Left lung (tissue), 4 donors: ENCODE measurements at regions not wholly inside any gene's neighbourhood (a gene's known extent, or its start where the extent isn't known, plus 50 kb on each side); places are given as distances from the start of the nearest gene placed in this dataset.

ENCODE experiments used
- ATAC-seq: fragments of 200-7000 bp; cut with Tn5 transposase; one replicate; pipeline ENCODE4 v1.9.1; 2020; ENCODE audit warnings: moderate library complexity
- DNase-seq, 4 donors: peaks; one replicate each; pipeline ENCODE4 v3.0.0-alpha.2; 2013 to 2020
- H3K27ac ChIP-seq, 2 donors: fragments of 200-600 bp; sonication (generic) in 1 of 2; one replicate each; pipeline versions ENCODE4 v1.5.0 to v1.8.0; 2020 to 2021
- H3K27me3 ChIP-seq, 2 donors: fragments of 200-600 bp; sonication (generic) in 1 of 2; one replicate each; pipeline versions ENCODE4 v1.5.0 to v1.8.0; 2020 to 2021
- H3K36me3 ChIP-seq, 2 donors: fragments of 200-600 bp; sonication (generic) in 1 of 2; one replicate each; pipeline versions ENCODE4 v1.5.0 to v1.8.0; 2020 to 2021
- H3K4me1 ChIP-seq, 2 donors: fragments of 200-600 bp; one replicate each; pipeline ENCODE4 v1.8.0; 2021
- H3K4me3 ChIP-seq, 2 donors: fragments of 200-600 bp; sonication (generic) in 1 of 2; one replicate each; pipeline versions ENCODE4 v1.5.0 to v1.8.0; 2020 to 2021; ENCODE audit warnings: mild to moderate bottlenecking in 1 of 2
- H3K9me3 ChIP-seq, 2 donors: fragments of 200-600 bp; sonication (generic) in 1 of 2; one replicate each; pipeline versions ENCODE4 v1.5.0 to v1.8.0; 2020 to 2021
- CTCF ChIP-seq, 2 donors: fragments of 200-600 bp; sonication (generic) in 1 of 2; IDR thresholded peaks; one replicate each; pipeline versions ENCODE4 v1.5.0 to v1.8.0; 2021; ENCODE audit warnings: antibody characterized with exemption in 2 of 2
- intact Hi-C, 2 donors: fragments of 100-400 bp; cut with DNase I; formaldehyde crosslinking; loops; one replicate each; pipeline versions ENCODE4 v1.11.2 to v1.14.2; 2022
- donor health status: DM: no; HTN: yes; CAD: no.
- donor health status: DM: no; HTN: no; CAD: no.

- ATAC-seq (no peak), DNase-seq (peak in 1 of 4 donors; percentile 19)
- intact Hi-C loops = no loop called here
- no peaks in the 10 kb centered on the region for H3K27me3 ChIP-seq
- H3K4me3 ChIP-seq = no peak overlapping the region
- no peak overlapping the region for H3K27ac ChIP-seq
- H3K4me1 ChIP-seq = peaks cover 0 to 6% of the 10 kb centered on the region in 2 donors
- no peaks in the 10 kb centered on the region for H3K9me3 ChIP-seq
- TF ChIP-seq CTCF (IDR thresholded peaks at IDR 0.05) = no peak
- no peaks in the 10 kb centered on the region for H3K36me3 ChIP-seq
Measured at GRCh38 chr3:195012100-195012499, 258.9 kb downstream of the XXYLT1 start.

GRCh38 chr3:195012571-195012970 is 258.4 kb downstream of the XXYLT1 start:
- ATAC-seq (no peak), DNase-seq (no peak)
- H3K27me3 ChIP-seq = no peaks in the 10 kb centered on the region
- no peak for TF ChIP-seq CTCF (IDR thresholded peaks at IDR 0.05)
- no peak overlapping the region for H3K27ac ChIP-seq
- H3K9me3 ChIP-seq = no peaks in the 10 kb centered on the region
- peaks cover 0 to 4% of the 10 kb centered on the region in 2 donors for H3K4me1 ChIP-seq
- no peaks in the 10 kb centered on the region for H3K36me3 ChIP-seq
- no peak overlapping the region for H3K4me3 ChIP-seq
- intact Hi-C loops = no loop called here

- no peak overlapping the region for H3K27ac ChIP-seq
- DNase-seq = no peak
- TF ChIP-seq CTCF (IDR thresholded peaks at IDR 0.05) = no peak
- H3K9me3 ChIP-seq = no peaks in the 10 kb centered on the region
- no peaks in the 10 kb centered on the region for H3K27me3 ChIP-seq
- no peaks in the 10 kb centered on the region for H3K4me1 ChIP-seq
- H3K4me3 ChIP-seq = no peak overlapping the region
- intact Hi-C loops = no loop called here
- no peak for ATAC-seq
- H3K36me3 ChIP-seq = no peaks in the 10 kb centered on the region
Measured at GRCh38 chr3:195013411-195014361, 257.3 kb downstream of the XXYLT1 start.

GRCh38 chr3:195015021-195015420 is 255.9 kb downstream of the XXYLT1 start:
- H3K36me3 ChIP-seq = no peaks in the 10 kb centered on the region
- no peak overlapping the region for H3K27ac ChIP-seq
- ATAC-seq = no peak
- intact Hi-C loops = no loop called here
- H3K4me1 ChIP-seq = no peaks in the 10 kb centered on the region
- DNase-seq = peak in 1 of 4 donors; percentile 15
- H3K27me3 ChIP-seq = no peaks in the 10 kb centered on the region
- TF ChIP-seq CTCF (IDR thresholded peaks at IDR 0.05) = no peak
- no peak overlapping the region for H3K4me3 ChIP-seq
- no peaks in the 10 kb centered on the region for H3K9me3 ChIP-seq

GRCh38 chr3:195017151-195017550 is 253.8 kb downstream of the XXYLT1 start:
- no peak overlapping the region for H3K27ac ChIP-seq
- ATAC-seq (no peak), DNase-seq (peak in 1 of 4 donors; percentile 1)
- no peaks in the 10 kb centered on the region for H3K27me3 ChIP-seq
- H3K9me3 ChIP-seq = no peaks in the 10 kb centered on the region
- no peaks in the 10 kb centered on the region for H3K36me3 ChIP-seq
- intact Hi-C loops = no loop called here
- no peak for TF ChIP-seq CTCF (IDR thresholded peaks at IDR 0.05)
- H3K4me1 ChIP-seq = peaks cover 0 to 9% of the 10 kb centered on the region in 2 donors
- no peak overlapping the region for H3K4me3 ChIP-seq
